22Rv1 (cell line): ENCODE measurements at regions not wholly inside any gene's neighbourhood (a gene's known extent, or its start where the extent isn't known, plus 50 kb on each side); places are given as distances from the start of the nearest gene placed in this dataset.

Source experiments
- H3K27ac ChIP-seq: fragments of 450-650 bp; 2 replicates; pipeline ENCODE4 v1.5.1; 2017
- CTCF ChIP-seq: fragments of 450-650 bp; IDR thresholded peaks from 2 replicates; pipeline ENCODE4 v1.5.1; 2017; ENCODE audit warnings: mild to moderate bottlenecking
- ZFX ChIP-seq: fragments of 450-650 bp; IDR thresholded peaks from 2 replicates; pipeline ENCODE4 v1.6.1; 2017; ENCODE audit warnings: antibody characterized with exemption, borderline replicate concordance

GRCh38 chr5:130884023-130884422 lies 281.0 kb downstream of the HINT1 start:
- peak overlapping the region; percentile 51; the same call in 1 of the 2 replicates for H3K27ac ChIP-seq
- TF ChIP-seq CTCF (no peak), ZFX (no peak)

GRCh38 chr5:130875656-130876055 lies 289.4 kb downstream of the HINT1 start:
- H3K27ac ChIP-seq: no peak overlapping the region
- TF ChIP-seq ZFX: no peak
- no peak for TF ChIP-seq CTCF

- no peak for TF ChIP-seq CTCF
- H3K27ac ChIP-seq: no peak overlapping the region
These were observed 290.1 kb downstream of the HINT1 start for GRCh38 chr5:130874861-130875417.

GRCh38 chr5:130871346-130872086 lies 293.5 kb downstream of the HINT1 start:
- no peak overlapping the region for H3K27ac ChIP-seq
- no peak for TF ChIP-seq ZFX
- peak; percentile 77 for TF ChIP-seq CTCF

- TF ChIP-seq CTCF: no peak
- no peak overlapping the region for H3K27ac ChIP-seq
These were observed 294.4 kb downstream of the HINT1 start for GRCh38 chr5:130870691-130871090.

GRCh38 chr5:130868186-130868840 lies 296.7 kb downstream of the HINT1 start:
- no peak overlapping the region for H3K27ac ChIP-seq

More at GRCh38 chr5:130868186-130868840, 296.7 kb downstream of the HINT1 start:
- TF ChIP-seq ZFX (no peak), CTCF (no peak)
